ENCODE measurements at regions not wholly inside any gene's neighbourhood (a gene's known extent, or its start where the extent isn't known, plus 50 kb on each side); places are given as distances from the start of the nearest gene placed in this dataset.

GRCh38 chr3:459311-459670, 262.7 kb downstream of the CHL1 start:
- no peaks in the 10 kb centered on the region for H3K9me3 ChIP-seq (ENCODE audit: low read length)
- no peak overlapping the region for H3K27ac ChIP-seq (ENCODE audit: low read depth, low read length)
- peaks cover 3% of the 10 kb centered on the region for H3K4me1 ChIP-seq (ENCODE audit: insufficient read depth, low read length)
- H3K27me3 ChIP-seq (ENCODE audit: control insufficient read depth in 1 of 2, insufficient read depth in 2 of 2, low read length in 2 of 2): no peaks in the 10 kb centered on the region
- no peaks in the 10 kb centered on the region for H3K36me3 ChIP-seq (ENCODE audit: insufficient read depth, low read length)
- H3K4me3 ChIP-seq (ENCODE audit: low read depth in 1 of 2, low read length in 2 of 2): no peak overlapping the region
- H3K9ac ChIP-seq (ENCODE audit: low read length): no peak overlapping the region

- Histone ChIP-seq H3K27ac (ENCODE audit: low read depth, low read length) (no peak overlapping the region), H3K4me3 (ENCODE audit: low read depth in 1 of 2, low read length in 2 of 2) (no peak overlapping the region), H3K9ac (ENCODE audit: low read length) (no peak overlapping the region), H3K9me3 (ENCODE audit: low read length) (no peaks in the 10 kb centered on the region), H3K4me1 (ENCODE audit: insufficient read depth, low read length) (peaks cover 3% of the 10 kb centered on the region), H3K36me3 (ENCODE audit: insufficient read depth, low read length) (no peaks in the 10 kb centered on the region), H3K27me3 (ENCODE audit: control insufficient read depth in 1 of 2, insufficient read depth in 2 of 2, low read length in 2 of 2) (no peaks in the 10 kb centered on the region)
These were observed 264.4 kb downstream of the CHL1 start for GRCh38 chr3:461006-461405.

- no peaks in the 10 kb centered on the region for H3K36me3 ChIP-seq (ENCODE audit: insufficient read depth, low read length)
- H3K27me3 ChIP-seq (ENCODE audit: control insufficient read depth in 1 of 2, insufficient read depth in 2 of 2, low read length in 2 of 2): no peaks in the 10 kb centered on the region
- peaks cover 3% of the 10 kb centered on the region for H3K4me1 ChIP-seq (ENCODE audit: insufficient read depth, low read length)
- no peak overlapping the region for H3K9ac ChIP-seq (ENCODE audit: low read length)
- no peak overlapping the region for H3K27ac ChIP-seq (ENCODE audit: low read depth, low read length)
- H3K9me3 ChIP-seq (ENCODE audit: low read length): no peaks in the 10 kb centered on the region
- H3K4me3 ChIP-seq (ENCODE audit: low read depth in 1 of 2, low read length in 2 of 2): no peak overlapping the region
These were observed 266.3 kb downstream of the CHL1 start for GRCh38 chr3:462851-463250.

GRCh38 chr3:463252-464192, 267.0 kb downstream of the CHL1 start:
- Histone ChIP-seq H3K4me1 (ENCODE audit: insufficient read depth, low read length) (peaks cover 3% of the 10 kb centered on the region), H3K36me3 (ENCODE audit: insufficient read depth, low read length) (no peaks in the 10 kb centered on the region), H3K9ac (ENCODE audit: low read length) (no peak overlapping the region), H3K9me3 (ENCODE audit: low read length) (no peaks in the 10 kb centered on the region), H3K27me3 (ENCODE audit: control insufficient read depth in 1 of 2, insufficient read depth in 2 of 2, low read length in 2 of 2) (no peaks in the 10 kb centered on the region), H3K4me3 (ENCODE audit: low read depth in 1 of 2, low read length in 2 of 2) (no peak overlapping the region), H3K27ac (ENCODE audit: low read depth, low read length) (no peak overlapping the region)

- Histone ChIP-seq H3K36me3 (ENCODE audit: insufficient read depth, low read length) (no peaks in the 10 kb centered on the region), H3K27ac (ENCODE audit: low read depth, low read length) (no peak overlapping the region), H3K9ac (ENCODE audit: low read length) (no peak overlapping the region), H3K27me3 (ENCODE audit: control insufficient read depth in 1 of 2, insufficient read depth in 2 of 2, low read length in 2 of 2) (no peaks in the 10 kb centered on the region), H3K9me3 (ENCODE audit: low read length) (no peaks in the 10 kb centered on the region), H3K4me3 (ENCODE audit: low read depth in 1 of 2, low read length in 2 of 2) (no peak overlapping the region), H3K4me1 (ENCODE audit: insufficient read depth, low read length) (peaks cover 3% of the 10 kb centered on the region)
These were observed 267.7 kb downstream of the CHL1 start for GRCh38 chr3:464255-464654.

GRCh38 chr3:468172-468571, 271.6 kb downstream of the CHL1 start:
- Histone ChIP-seq H3K27ac (ENCODE audit: low read depth, low read length) (no peak overlapping the region), H3K9me3 (ENCODE audit: low read length) (no peaks in the 10 kb centered on the region), H3K9ac (ENCODE audit: low read length) (no peak overlapping the region), H3K4me1 (ENCODE audit: insufficient read depth, low read length) (no peaks in the 10 kb centered on the region), H3K36me3 (ENCODE audit: insufficient read depth, low read length) (no peaks in the 10 kb centered on the region), H3K27me3 (ENCODE audit: control insufficient read depth in 1 of 2, insufficient read depth in 2 of 2, low read length in 2 of 2) (no peaks in the 10 kb centered on the region), H3K4me3 (ENCODE audit: low read depth in 1 of 2, low read length in 2 of 2) (no peak overlapping the region)

GRCh38 chr3:473033-473800, 276.7 kb downstream of the CHL1 start:
- Histone ChIP-seq H3K4me3 (ENCODE audit: low read depth in 1 of 2, low read length in 2 of 2) (no peak overlapping the region), H3K27me3 (ENCODE audit: control insufficient read depth in 1 of 2, insufficient read depth in 2 of 2, low read length in 2 of 2) (no peaks in the 10 kb centered on the region), H3K4me1 (ENCODE audit: insufficient read depth, low read length) (no peaks in the 10 kb centered on the region), H3K9ac (ENCODE audit: low read length) (no peak overlapping the region), H3K27ac (ENCODE audit: low read depth, low read length) (no peak overlapping the region), H3K9me3 (ENCODE audit: low read length) (no peaks in the 10 kb centered on the region), H3K36me3 (ENCODE audit: insufficient read depth, low read length) (no peaks in the 10 kb centered on the region)

GRCh38 chr3:474828-475227, 278.3 kb downstream of the CHL1 start:
- H3K36me3 ChIP-seq (ENCODE audit: insufficient read depth, low read length): no peaks in the 10 kb centered on the region
- H3K4me1 ChIP-seq (ENCODE audit: insufficient read depth, low read length): no peaks in the 10 kb centered on the region
- H3K9me3 ChIP-seq (ENCODE audit: low read length): no peaks in the 10 kb centered on the region
- H3K4me3 ChIP-seq (ENCODE audit: low read depth in 1 of 2, low read length in 2 of 2): no peak overlapping the region
- no peak overlapping the region for H3K27ac ChIP-seq (ENCODE audit: low read depth, low read length)
- H3K27me3 ChIP-seq (ENCODE audit: control insufficient read depth in 1 of 2, insufficient read depth in 2 of 2, low read length in 2 of 2): no peaks in the 10 kb centered on the region
- H3K9ac ChIP-seq (ENCODE audit: low read length): no peak overlapping the region

- Histone ChIP-seq H3K27ac (ENCODE audit: low read depth, low read length) (no peak overlapping the region), H3K4me3 (ENCODE audit: low read depth in 1 of 2, low read length in 2 of 2) (no peak overlapping the region), H3K36me3 (ENCODE audit: insufficient read depth, low read length) (no peaks in the 10 kb centered on the region), H3K27me3 (ENCODE audit: control insufficient read depth in 1 of 2, insufficient read depth in 2 of 2, low read length in 2 of 2) (no peaks in the 10 kb centered on the region), H3K9me3 (ENCODE audit: low read length) (no peaks in the 10 kb centered on the region), H3K9ac (ENCODE audit: low read length) (no peak overlapping the region), H3K4me1 (ENCODE audit: insufficient read depth, low read length) (no peaks in the 10 kb centered on the region)
These were observed 283.5 kb downstream of the CHL1 start for GRCh38 chr3:480070-480469.

GRCh38 chr3:481111-481510, 284.5 kb downstream of the CHL1 start:
- Histone ChIP-seq H3K9ac (ENCODE audit: low read length) (no peak overlapping the region), H3K36me3 (ENCODE audit: insufficient read depth, low read length) (no peaks in the 10 kb centered on the region), H3K4me1 (ENCODE audit: insufficient read depth, low read length) (no peaks in the 10 kb centered on the region), H3K27me3 (ENCODE audit: control insufficient read depth in 1 of 2, insufficient read depth in 2 of 2, low read length in 2 of 2) (no peaks in the 10 kb centered on the region), H3K9me3 (ENCODE audit: low read length) (no peaks in the 10 kb centered on the region), H3K4me3 (ENCODE audit: low read depth in 1 of 2, low read length in 2 of 2) (no peak overlapping the region), H3K27ac (ENCODE audit: low read depth, low read length) (no peak overlapping the region)

GRCh38 chr3:481680-482079, 285.1 kb downstream of the CHL1 start:
- H3K9me3 ChIP-seq (ENCODE audit: low read length): no peaks in the 10 kb centered on the region
- no peaks in the 10 kb centered on the region for H3K27me3 ChIP-seq (ENCODE audit: control insufficient read depth in 1 of 2, insufficient read depth in 2 of 2, low read length in 2 of 2)
- H3K4me1 ChIP-seq (ENCODE audit: insufficient read depth, low read length): no peaks in the 10 kb centered on the region
- H3K9ac ChIP-seq (ENCODE audit: low read length): no peak overlapping the region
- no peak overlapping the region for H3K4me3 ChIP-seq (ENCODE audit: low read depth in 1 of 2, low read length in 2 of 2)
- no peak overlapping the region for H3K27ac ChIP-seq (ENCODE audit: low read depth, low read length)
- H3K36me3 ChIP-seq (ENCODE audit: insufficient read depth, low read length): no peaks in the 10 kb centered on the region
